Endothelial cell of umbilical vein (primary cell): ENCODE measurements at regions not wholly inside any gene's neighbourhood (a gene's known extent, or its start where the extent isn't known, plus 50 kb on each side); places are given as distances from the start of the nearest gene placed in this dataset.

Experiments
- EZH2 ChIP-seq: IDR thresholded peaks from 2 replicates; pipeline ENCODE4 v1.6.1; 2012; ENCODE audit warnings: borderline replicate concordance, low read depth, mild to moderate bottlenecking, moderate library complexity, low read length, inconsistent platforms; ENCODE audit not compliant: severe bottlenecking
- TF ChIP-seq, protein P1 (sequence below), 2 donors: IDR thresholded peaks; 1 replicate in 1 of 2; 2 replicates in 1 of 2; pipeline ENCODE4 v1.5.1; 2011; ENCODE audit warnings: low read length in 2 of 2, mild to moderate bottlenecking in 2 of 2, moderate library complexity in 2 of 2, control low read depth in 1 of 2, inconsistent platforms in 1 of 2, low read depth in 1 of 2; ENCODE audit not compliant: insufficient read depth in 1 of 2; ENCODE audit errors: extremely low read depth in 1 of 2

DNA sequence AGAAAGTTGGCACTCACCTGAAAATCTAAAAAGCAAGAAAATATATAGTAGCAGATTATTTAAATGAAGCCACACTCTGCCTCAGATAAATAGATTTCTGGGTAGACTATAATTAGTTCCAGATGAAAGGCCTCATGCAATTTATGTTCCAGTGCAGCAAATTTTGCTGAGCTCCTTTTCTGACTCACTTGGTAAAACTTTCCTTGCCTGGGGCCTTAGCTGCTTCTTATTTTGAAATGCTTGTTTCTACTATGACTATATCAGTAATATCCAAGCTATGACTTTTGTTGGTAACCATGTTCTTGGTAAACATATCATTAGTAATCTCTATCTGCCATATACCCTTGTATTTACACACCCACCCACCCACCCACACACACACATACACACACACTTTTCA, 961.8 kb downstream of the SH3BGRL start:
- no peak for TF ChIP-seq EZH2
- TF ChIP-seq, protein P1, sequence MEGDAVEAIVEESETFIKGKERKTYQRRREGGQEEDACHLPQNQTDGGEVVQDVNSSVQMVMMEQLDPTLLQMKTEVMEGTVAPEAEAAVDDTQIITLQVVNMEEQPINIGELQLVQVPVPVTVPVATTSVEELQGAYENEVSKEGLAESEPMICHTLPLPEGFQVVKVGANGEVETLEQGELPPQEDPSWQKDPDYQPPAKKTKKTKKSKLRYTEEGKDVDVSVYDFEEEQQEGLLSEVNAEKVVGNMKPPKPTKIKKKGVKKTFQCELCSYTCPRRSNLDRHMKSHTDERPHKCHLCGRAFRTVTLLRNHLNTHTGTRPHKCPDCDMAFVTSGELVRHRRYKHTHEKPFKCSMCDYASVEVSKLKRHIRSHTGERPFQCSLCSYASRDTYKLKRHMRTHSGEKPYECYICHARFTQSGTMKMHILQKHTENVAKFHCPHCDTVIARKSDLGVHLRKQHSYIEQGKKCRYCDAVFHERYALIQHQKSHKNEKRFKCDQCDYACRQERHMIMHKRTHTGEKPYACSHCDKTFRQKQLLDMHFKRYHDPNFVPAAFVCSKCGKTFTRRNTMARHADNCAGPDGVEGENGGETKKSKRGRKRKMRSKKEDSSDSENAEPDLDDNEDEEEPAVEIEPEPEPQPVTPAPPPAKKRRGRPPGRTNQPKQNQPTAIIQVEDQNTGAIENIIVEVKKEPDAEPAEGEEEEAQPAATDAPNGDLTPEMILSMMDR (IDR thresholded peaks at IDR 0.05; ENCODE audit: extremely low read depth in 1 of 2, insufficient read depth in 1 of 2, low read depth in 1 of 2, low read length in 2 of 2), result no peak
